ENCODE measurements at regions not wholly inside any gene's neighbourhood (a gene's known extent, or its start where the extent isn't known, plus 50 kb on each side); places are given as distances from the start of the nearest gene placed in this dataset.

GRCh38 chr1:188364927-188365449, 1536.2 kb downstream of the PLA2G4A start:
- no peak for ATAC-seq

- no peak for ATAC-seq
These were observed 1537.1 kb downstream of the PLA2G4A start for GRCh38 chr1:188365874-188366273.

- no peak for ATAC-seq
These were observed 1538.9 kb downstream of the PLA2G4A start for GRCh38 chr1:188367661-188368060.

DNA sequence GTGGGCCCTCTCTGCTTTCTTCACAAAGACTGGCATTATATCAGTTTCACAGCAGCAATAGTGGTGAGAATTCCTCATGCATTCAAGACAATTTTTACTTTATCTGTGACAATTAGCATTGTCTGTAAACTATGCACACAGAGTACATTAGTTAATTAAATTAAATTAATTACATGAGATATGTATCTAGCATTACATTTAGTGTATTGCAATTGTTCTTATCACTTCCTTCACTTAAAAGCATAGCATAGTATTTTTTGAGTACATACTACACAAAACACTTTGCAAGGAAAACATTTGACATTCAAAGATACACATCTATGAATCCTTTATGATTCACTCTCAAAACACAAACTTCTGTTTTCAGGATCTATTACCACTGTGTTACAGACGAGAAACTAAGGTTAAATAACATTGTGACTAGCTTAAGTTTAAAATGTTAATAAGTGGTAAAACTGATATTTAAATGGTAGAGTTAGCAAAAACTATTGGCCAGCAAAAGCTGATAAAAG, 1542.6 kb downstream of the PLA2G4A start:
- ATAC-seq: no peak

GRCh38 chr1:188372821-188373220, 1544.1 kb downstream of the PLA2G4A start:
- no peak for ATAC-seq

- ATAC-seq: no peak
These were observed 1554.1 kb downstream of the PLA2G4A start for GRCh38 chr1:188382851-188383250.

DNA sequence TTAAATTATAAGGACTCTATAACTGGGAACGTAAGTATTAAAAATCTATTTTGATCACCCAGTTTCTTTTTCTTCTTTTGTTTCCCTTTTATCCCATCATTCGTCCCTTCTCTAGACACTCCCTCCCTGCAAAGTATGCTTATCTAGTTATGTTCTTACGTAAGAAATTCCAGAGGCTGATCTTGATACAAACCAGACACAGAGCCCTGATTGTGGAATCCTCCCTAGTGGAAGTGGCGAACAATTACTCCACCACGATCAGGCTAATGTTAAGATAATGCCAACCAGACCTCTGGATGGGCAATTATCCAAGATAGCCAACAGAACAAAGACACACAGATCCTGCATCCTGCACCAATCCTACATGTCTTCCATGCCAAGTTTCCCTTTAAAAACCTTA, 1557.4 kb downstream of the PLA2G4A start:
- no peak for ATAC-seq

DNA sequence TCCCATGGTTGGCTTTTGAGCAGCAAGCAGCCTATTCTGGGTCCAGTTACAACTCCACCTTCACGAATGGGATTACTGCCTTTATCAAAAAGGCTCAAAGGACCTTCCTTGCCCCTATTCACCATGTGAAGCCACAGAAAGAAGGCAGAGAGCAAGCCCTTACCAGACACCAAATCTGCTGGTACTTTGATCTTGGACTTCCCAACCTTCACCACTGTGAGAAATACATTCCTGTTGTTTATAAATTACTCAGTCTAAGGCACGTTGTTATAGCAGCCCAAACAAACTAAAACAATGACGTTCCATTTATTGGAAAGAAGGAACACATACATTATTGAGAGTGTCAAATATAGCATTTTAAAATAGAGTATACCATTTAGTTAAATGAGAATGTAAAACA, 1557.9 kb downstream of the PLA2G4A start:
- ATAC-seq: no peak

DNA sequence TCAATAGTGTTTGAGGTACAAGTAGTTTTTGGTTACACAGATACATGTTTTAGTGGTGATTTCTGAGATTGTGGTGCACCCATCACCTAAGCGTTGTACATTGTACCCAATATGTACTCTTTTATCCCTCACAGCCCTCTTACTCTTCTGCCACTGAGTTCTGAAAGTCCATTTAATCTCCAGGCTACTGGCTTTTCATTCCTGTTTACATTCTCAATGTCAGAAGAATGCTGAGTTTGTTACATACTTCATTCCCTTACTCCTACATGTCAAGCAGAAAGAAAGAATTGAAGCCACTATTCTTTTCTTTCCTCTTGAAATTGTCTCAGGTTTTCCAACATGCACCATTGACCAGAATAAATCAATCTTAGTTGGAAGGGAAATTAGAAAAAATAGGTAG, 1565.9 kb downstream of the PLA2G4A start:
- no peak for ATAC-seq

- ATAC-seq: no peak
These were observed 1568.8 kb downstream of the PLA2G4A start for GRCh38 chr1:188397521-188397920.

DNA sequence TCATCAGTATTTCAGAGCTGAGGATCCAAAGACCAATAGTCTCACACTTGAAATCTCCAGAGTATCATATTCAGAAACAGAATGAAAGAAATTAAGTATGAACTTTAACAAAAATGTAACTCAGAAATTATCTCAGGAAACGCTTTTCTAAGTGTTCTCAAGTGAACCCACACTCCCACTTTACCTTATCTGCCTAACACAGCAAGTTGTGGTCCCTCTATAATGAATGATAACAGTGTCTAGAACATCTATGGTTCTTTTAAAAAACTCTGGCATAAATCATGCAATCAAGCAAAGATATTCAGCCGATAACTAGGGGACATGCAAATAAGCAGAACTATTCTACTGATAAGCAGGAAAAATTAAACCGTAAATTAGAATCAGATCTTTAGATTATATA, 1574.2 kb downstream of the PLA2G4A start:
- no peak for ATAC-seq

DNA sequence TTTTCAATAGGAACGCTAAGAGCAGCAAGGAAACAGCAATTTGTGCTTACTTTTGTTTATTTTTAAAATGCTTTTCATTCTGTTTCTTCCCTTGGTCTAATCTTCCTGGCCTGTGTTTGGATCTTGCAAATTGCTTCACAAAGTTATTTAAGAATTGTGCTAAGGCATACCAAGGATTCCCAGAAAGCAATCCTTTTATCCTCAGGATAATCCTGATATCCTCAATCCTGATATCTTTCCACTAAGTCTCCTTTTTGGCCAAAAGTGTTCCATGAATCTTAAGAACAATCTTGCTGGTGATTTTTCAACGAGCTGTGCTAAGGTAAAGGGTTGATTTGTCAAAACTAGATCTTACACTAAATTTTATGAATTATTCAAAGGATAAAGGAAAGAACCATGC, 1577.9 kb downstream of the PLA2G4A start:
- ATAC-seq: no peak

DNA sequence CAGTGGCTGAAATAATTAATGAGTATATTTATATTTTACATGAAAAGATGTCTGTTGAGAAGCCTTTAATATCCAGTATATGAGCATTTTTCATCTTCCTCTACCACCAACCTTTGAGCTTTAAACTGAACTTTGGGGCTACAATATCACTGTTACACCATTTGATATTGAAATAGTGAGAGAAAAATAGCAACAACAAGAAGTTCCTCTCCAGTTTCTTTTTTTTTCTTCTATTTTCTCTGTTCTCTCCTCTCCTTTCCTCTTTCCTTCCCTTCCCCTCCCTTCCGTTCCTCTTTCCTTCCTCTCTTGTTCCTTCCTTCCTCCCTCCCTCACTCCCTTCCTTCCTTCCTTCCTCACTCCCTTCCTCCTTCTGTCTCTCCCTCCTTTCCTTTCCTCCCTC, 1591.4 kb downstream of the PLA2G4A start:
- ATAC-seq: no peak

DNA sequence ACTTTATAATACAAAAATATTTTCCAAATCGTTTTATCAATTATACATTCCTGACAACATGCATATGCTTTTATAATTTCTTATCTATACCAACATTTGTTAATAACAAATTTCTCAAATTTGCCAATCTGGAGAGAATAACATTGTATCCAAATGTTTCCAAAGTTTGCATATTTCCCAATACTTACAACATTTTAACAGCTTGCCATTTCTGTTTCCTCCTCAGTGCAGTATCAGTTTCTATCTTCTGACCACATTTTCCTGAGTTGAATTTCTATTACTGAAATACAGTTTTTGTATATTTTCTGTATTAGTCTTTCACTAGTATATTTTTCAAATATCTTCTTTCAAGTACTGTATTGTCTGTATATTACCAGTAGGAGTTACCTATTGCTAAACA, 1594.3 kb downstream of the PLA2G4A start:
- no peak for ATAC-seq

DNA sequence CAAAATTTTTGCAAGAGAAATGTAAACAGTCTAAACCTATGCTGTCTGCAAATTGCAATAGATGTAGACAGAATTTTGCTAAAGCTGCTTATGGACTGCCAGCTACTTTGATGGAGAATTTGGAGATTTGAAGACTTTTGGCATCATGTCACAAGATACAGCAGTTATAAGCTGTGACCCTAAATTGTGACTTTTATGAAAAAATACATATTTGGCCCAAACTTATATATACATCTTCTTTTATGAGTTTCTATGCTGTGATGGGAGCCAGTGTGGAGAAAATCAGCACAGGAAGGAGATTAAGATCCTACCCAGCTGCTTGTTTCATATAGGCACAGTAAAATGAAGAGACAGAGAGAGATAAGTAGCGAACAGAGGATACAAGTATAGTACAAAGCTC, 1595.4 kb downstream of the PLA2G4A start:
- ATAC-seq: no peak

- ATAC-seq: no peak
These were observed 1596.9 kb downstream of the PLA2G4A start for GRCh38 chr1:188425687-188426086.

GRCh38 chr1:188426561-188426960, 1597.8 kb downstream of the PLA2G4A start:
- ATAC-seq: no peak

DNA sequence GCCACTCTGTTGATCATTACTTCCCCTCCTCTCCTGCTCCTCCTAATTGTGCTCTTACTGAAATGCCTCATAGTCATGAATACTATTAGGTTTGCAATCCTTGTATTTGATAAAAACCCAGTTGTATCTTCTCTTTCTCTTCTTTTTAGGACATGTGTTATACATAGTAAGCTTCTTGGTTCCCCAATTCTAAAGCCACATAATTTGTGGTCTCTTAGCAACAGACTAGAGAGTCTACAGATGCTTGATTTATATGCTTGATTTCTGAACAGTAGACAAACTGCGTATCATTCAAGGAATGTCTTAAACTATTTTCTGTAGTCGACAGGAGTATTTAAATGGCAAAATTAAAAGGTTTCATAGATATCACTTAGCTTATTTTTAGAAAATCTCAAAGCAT, 1598.9 kb downstream of the PLA2G4A start:
- ATAC-seq: no peak

DNA sequence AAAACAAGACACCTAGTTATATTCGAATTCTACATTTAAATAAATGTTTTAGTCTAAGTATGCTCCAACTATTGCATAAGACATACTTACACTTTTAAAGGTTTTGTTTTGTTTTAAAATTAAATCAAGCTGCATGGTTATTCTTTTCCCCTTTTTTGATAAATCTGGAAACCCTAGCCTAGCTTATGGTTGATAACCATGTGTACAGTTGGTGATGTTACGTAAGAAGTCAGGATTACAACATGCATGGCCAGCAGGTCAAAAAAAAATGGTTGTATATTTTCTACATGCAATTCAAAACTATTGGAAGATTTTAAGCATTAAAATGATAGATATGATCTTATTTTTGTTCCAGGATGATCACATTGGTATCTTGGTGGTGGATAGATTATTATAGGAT, 1600.6 kb downstream of the PLA2G4A start:
- no peak for ATAC-seq

DNA sequence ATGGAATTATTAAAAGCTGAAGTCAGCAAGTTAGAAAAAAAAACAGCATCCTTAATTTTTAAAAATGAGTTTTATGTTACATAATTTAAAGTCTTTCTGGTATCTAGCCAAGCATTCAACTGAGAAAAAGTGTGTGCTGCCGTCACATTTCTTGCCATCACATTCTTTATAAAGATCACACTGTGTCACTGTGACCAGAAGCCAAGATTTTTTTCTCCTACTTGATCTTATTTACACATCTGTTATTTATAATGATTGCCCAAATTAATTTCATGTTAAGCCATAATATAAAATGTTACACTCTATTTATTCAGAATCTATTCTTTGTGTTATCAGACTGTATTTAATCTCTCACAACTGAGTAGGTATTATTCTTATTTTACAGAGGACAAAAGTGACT, 1603.7 kb downstream of the PLA2G4A start:
- ATAC-seq: no peak

GRCh38 chr1:188433425-188433824, 1604.7 kb downstream of the PLA2G4A start:
- ATAC-seq: no peak

GRCh38 chr1:188444526-188444925, 1615.8 kb downstream of the PLA2G4A start:
- ATAC-seq: no peak

- no peak for ATAC-seq
These were observed 1634.1 kb downstream of the PLA2G4A start for GRCh38 chr1:188462837-188463236.

GRCh38 chr1:188463919-188464318, 1635.2 kb downstream of the PLA2G4A start:
- ATAC-seq: no peak

GRCh38 chr1:188466539-188466938, 1637.8 kb downstream of the PLA2G4A start:
- ATAC-seq: no peak

- ATAC-seq: no peak
These were observed 1647.9 kb downstream of the PLA2G4A start for GRCh38 chr1:188476606-188477005.
